H1 (cell line): ENCODE measurements at regions not wholly inside any gene's neighbourhood (a gene's known extent, or its start where the extent isn't known, plus 50 kb on each side); places are given as distances from the start of the nearest gene placed in this dataset.

Experiments used
- CBX5 ChIP-seq: fragments of 300-800, 300-1000 bp; sonication (generic); IDR thresholded peaks from 2 replicates; pipeline ENCODE4 v1.7.1; 2016; ENCODE audit warnings: antibody characterized with exemption, low read length, low read depth
- KDM4A ChIP-seq: IDR thresholded peaks from one replicate; pipeline ENCODE4 v1.7.1; 2012; ENCODE audit warnings: low read depth, mild to moderate bottlenecking, moderate library complexity, low read length, inconsistent platforms; ENCODE audit not compliant: severe bottlenecking
- SIN3A ChIP-seq, 2 experiments: IDR thresholded peaks in 1 of 2; conservative IDR thresholded peaks in 1 of 2; 2 replicates each; pipeline ENCODE4 v1.6.1; 2011 to 2012; ENCODE audit warnings: low read length in 2 of 2, improper control_type of control experiment in 1 of 2, low read depth in 1 of 2, mild to moderate bottlenecking in 1 of 2
- SIX5 ChIP-seq: IDR thresholded peaks from 2 replicates; pipeline ENCODE4 v1.6.1; 2011; ENCODE audit warnings: mild to moderate bottlenecking, low read depth, low read length
- TEAD4 ChIP-seq: IDR thresholded peaks from 2 replicates; pipeline ENCODE4 v1.6.1; 2012; ENCODE audit warnings: low read depth, low read length, inconsistent platforms, mixed read lengths

GRCh38 chr10:10881117-10881813 lies 136.4 kb upstream of the CELF2 start (continued):
- TF ChIP-seq CBX5, result no peak
- no peak for TF ChIP-seq SIX5
- no peak for TF ChIP-seq TEAD4
- no peak for TF ChIP-seq KDM4A
- TF ChIP-seq SIN3A (conservative IDR thresholded peaks at IDR 0.05 in 1 of 2, IDR thresholded peaks at IDR 0.05 in 1 of 2; ENCODE audit: low read depth in 1 of 2, low read length in 2 of 2), result no peak
